ENCODE measurements at regions not wholly inside any gene's neighbourhood (a gene's known extent, or its start where the extent isn't known, plus 50 kb on each side); places are given as distances from the start of the nearest gene placed in this dataset.

DNA sequence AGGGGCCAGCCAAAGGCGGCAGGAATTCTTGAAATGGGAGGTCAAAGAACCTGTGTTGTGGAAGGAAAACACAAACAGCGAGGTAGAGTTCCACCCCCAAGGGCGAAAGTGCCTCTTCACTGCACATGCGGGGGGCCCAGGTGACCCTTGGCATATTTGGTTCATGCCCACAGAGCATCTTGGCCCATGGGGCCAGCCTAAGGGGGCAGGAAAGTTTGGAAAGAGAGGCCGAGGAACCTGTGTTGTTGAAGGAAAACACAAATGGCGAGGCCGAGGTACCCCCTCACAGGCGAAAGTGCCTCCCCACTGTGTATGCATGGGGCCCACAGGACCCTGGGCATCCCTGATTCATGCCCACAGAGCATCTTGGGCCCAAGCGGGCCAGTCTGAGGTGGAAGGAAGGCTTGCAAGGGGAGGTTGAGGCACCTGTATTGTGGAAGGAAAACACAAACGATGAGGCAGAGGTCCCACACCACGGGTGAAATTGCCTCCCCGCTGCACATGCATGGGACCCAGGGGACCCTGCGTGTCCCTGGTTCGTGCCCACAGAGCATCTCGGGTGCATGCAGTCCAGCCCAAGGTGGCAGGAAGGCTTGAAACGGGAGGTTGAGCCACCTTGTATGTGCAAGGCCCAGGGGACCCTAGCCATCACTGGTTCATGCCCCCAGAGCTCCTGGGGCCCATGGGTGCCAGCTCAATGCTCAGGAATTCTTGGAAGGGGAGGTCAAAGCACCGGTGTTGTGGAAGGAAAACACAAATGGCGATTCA, 384.1 kb downstream of the ALG10 start:
- TF ChIP-seq, protein P1, sequence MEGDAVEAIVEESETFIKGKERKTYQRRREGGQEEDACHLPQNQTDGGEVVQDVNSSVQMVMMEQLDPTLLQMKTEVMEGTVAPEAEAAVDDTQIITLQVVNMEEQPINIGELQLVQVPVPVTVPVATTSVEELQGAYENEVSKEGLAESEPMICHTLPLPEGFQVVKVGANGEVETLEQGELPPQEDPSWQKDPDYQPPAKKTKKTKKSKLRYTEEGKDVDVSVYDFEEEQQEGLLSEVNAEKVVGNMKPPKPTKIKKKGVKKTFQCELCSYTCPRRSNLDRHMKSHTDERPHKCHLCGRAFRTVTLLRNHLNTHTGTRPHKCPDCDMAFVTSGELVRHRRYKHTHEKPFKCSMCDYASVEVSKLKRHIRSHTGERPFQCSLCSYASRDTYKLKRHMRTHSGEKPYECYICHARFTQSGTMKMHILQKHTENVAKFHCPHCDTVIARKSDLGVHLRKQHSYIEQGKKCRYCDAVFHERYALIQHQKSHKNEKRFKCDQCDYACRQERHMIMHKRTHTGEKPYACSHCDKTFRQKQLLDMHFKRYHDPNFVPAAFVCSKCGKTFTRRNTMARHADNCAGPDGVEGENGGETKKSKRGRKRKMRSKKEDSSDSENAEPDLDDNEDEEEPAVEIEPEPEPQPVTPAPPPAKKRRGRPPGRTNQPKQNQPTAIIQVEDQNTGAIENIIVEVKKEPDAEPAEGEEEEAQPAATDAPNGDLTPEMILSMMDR (conservative IDR thresholded peaks at IDR 0.05; ENCODE audit: low read length), result no peak
- TF ChIP-seq EZH2phosphoT487 (IDR thresholded peaks at IDR 0.05; ENCODE audit: borderline replicate concordance), result no peak

Data from Loucy (cell line).